Effector memory CD4-positive, alpha-beta T cell (primary cell): ENCODE measurements at regions not wholly inside any gene's neighbourhood (a gene's known extent, or its start where the extent isn't known, plus 50 kb on each side); places are given as distances from the start of the nearest gene placed in this dataset.

Experiments used
- DNase-seq, 3 donors: peaks; one replicate each; pipeline ENCODE4 v3.0.0-alpha.2; 2020
- H3K27ac ChIP-seq: 2 replicates; pipeline ENCODE4 v1.7.0; 2013; ENCODE audit warnings: mild to moderate bottlenecking, low read length, moderate library complexity; ENCODE audit not compliant: insufficient read depth, poor library complexity, severe bottlenecking
- H3K27me3 ChIP-seq: replicated peaks from 2 replicates; pipeline ENCODE4 v1.7.0; 2013; ENCODE audit warnings: mild to moderate bottlenecking, low read length; ENCODE audit not compliant: insufficient read depth, control insufficient read depth, poor library complexity, severe bottlenecking
- H3K36me3 ChIP-seq: 2 replicates; pipeline ENCODE4 v1.7.0; 2013; ENCODE audit warnings: mild to moderate bottlenecking, low read length, moderate library complexity; ENCODE audit not compliant: control insufficient read depth, insufficient read depth
- H3K4me1 ChIP-seq: 2 replicates; pipeline ENCODE4 v1.7.0; 2013; ENCODE audit warnings: low read length, mild to moderate bottlenecking; ENCODE audit not compliant: control insufficient read depth, insufficient read depth, poor library complexity, severe bottlenecking
- H3K4me3 ChIP-seq: 2 replicates; pipeline ENCODE4 v1.7.0; 2013; ENCODE audit warnings: low read length, low read depth, mild to moderate bottlenecking; ENCODE audit not compliant: insufficient read depth, poor library complexity, severe bottlenecking
- H3K9me3 ChIP-seq: 2 replicates; pipeline ENCODE4 v1.7.0; 2013; ENCODE audit warnings: mild to moderate bottlenecking, low read length, moderate library complexity; ENCODE audit not compliant: control insufficient read depth

GRCh38 chr1:199866210-199866617 is 161.3 kb upstream of the NR5A2 start:
- no peak for DNase-seq
- Histone ChIP-seq H3K27me3 (no peaks in the 10 kb centered on the region), H3K27ac (no peak overlapping the region), H3K9me3 (no peaks in the 10 kb centered on the region), H3K36me3 (no peaks in the 10 kb centered on the region), H3K4me1 (no peaks in the 10 kb centered on the region), H3K4me3 (no peak overlapping the region)

DNA sequence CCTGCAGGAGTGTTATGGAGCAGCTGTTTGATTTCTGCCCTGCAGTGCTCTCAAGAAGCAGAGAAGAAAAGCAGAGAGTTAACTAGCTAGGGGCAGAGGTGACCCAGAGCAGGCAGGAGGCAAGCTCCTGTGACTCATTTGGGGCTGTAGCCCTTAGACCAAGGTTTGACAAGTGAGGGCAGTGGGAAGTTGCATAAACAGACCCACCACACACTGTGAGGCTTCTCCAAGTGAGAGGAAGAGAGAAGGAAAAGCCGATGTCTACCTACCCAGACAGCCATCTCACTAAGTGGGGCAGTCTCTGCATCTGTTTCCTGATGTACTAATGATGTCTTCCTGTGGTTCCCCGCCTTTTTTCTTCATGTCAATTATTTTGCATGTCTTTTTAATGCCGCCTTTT is 159.9 kb upstream of the NR5A2 start:
- no peaks in the 10 kb centered on the region for H3K36me3 ChIP-seq
- DNase-seq = no peak
- H3K27me3 ChIP-seq = no peaks in the 10 kb centered on the region
- H3K9me3 ChIP-seq = no peaks in the 10 kb centered on the region
- H3K27ac ChIP-seq = no peak overlapping the region
- no peaks in the 10 kb centered on the region for H3K4me1 ChIP-seq
- H3K4me3 ChIP-seq = no peak overlapping the region

- no peak for DNase-seq
- Histone ChIP-seq H3K36me3 (no peaks in the 10 kb centered on the region), H3K27me3 (no peaks in the 10 kb centered on the region), H3K4me3 (no peak overlapping the region), H3K9me3 (no peaks in the 10 kb centered on the region), H3K27ac (no peak overlapping the region), H3K4me1 (no peaks in the 10 kb centered on the region)
These were observed 158.7 kb upstream of the NR5A2 start for GRCh38 chr1:199868777-199869176.

GRCh38 chr1:199875337-199875736 is 152.2 kb upstream of the NR5A2 start:
- H3K36me3 ChIP-seq = no peaks in the 10 kb centered on the region

DNA sequence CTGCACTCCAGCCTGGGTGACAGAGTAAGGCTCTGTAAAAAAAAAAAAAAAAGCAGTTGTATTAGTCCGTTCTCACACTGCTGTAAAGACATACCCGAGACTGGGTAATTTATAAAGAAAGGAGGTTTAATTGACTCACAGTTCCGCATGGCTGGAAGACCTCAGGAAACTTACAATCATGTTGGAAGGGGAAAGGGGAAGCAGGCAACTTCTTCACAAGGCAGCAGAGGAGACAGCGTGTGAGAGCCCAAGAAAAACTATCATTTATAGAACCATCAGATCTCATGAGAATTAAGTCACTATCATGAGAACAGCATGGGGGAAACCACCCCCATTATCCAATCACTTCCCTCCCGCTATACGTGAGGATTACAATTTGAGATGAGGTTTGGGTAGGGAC is 151.7 kb upstream of the NR5A2 start:
- no peaks in the 10 kb centered on the region for H3K36me3 ChIP-seq
- no peaks in the 10 kb centered on the region for H3K4me1 ChIP-seq
- H3K27me3 ChIP-seq = no peaks in the 10 kb centered on the region
- H3K27ac ChIP-seq = no peak overlapping the region
- no peaks in the 10 kb centered on the region for H3K9me3 ChIP-seq
- H3K4me3 ChIP-seq = no peak overlapping the region
- no peak for DNase-seq

More at GRCh38 chr1:199875337-199875736, 152.2 kb upstream of the NR5A2 start:
- H3K27me3 ChIP-seq = no peaks in the 10 kb centered on the region
- no peak overlapping the region for H3K4me3 ChIP-seq
- H3K9me3 ChIP-seq = no peaks in the 10 kb centered on the region
- no peaks in the 10 kb centered on the region for H3K4me1 ChIP-seq
- no peak for DNase-seq
- no peak overlapping the region for H3K27ac ChIP-seq

DNA sequence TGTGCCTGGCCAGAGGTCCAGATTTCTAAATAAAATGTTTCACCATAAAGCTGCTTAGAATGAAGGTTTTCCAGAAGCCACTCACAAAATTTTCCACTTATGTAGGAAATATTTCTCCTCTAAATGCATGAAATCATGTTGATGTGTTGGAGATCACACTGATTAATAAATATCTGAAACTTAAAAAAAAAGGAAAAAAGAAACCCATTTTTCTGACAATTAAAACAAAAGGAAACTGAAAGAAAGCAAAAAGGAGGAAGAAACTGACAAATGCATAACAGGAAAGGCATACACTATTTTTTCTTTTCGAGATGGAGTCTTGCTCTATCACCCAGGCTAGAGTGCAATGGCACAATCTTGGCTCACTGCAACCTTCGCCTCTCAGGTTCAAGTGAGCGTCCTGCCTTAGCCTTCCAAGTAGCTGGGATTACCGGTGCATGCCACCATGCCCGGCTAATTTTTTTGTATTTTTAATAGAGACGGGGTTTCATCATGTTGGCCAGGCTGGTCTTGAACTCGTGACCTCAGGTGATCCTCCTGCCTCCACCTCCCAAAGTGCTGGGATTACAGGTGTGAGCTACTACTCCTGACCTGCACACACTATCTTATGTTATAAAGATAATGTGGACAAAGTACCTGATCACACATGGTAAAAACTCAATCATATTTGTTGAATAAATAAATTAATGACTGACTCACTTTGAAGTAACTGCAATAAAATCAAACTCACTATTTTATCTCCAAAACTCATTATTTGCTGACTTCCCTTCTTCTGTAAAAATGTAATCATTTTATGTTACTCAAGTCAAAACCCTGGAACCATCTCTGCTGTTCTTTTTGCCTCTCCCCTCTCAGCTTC is 149.8 kb upstream of the NR5A2 start:
- Histone ChIP-seq H3K9me3 (no peaks in the 10 kb centered on the region), H3K36me3 (no peaks in the 10 kb centered on the region), H3K27me3 (no peaks in the 10 kb centered on the region), H3K27ac (no peak overlapping the region), H3K4me3 (no peak overlapping the region), H3K4me1 (no peaks in the 10 kb centered on the region)
- DNase-seq = no peak

DNA sequence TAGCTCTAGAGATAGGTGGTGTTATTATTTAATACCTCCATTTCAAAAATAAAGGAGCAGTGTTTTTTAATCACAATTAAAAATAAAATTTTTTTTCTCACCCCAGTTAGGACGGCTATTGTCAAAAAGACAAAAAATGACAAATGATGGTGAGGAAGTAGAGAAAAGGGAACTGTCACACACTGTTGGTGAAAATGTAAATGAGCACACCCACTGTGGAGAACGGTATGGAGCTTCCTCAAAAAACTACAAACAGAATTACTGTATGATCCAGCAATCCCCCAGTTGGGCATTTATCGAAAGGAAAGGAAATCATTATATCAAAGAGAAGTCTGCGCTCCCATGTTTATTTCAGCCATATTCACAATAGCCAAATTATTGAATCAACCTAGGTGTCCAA is 148.7 kb upstream of the NR5A2 start:
- Histone ChIP-seq H3K4me3 (no peak overlapping the region), H3K9me3 (no peaks in the 10 kb centered on the region), H3K36me3 (no peaks in the 10 kb centered on the region), H3K27ac (no peak overlapping the region), H3K27me3 (no peaks in the 10 kb centered on the region), H3K4me1 (no peaks in the 10 kb centered on the region)
- no peak for DNase-seq

DNA sequence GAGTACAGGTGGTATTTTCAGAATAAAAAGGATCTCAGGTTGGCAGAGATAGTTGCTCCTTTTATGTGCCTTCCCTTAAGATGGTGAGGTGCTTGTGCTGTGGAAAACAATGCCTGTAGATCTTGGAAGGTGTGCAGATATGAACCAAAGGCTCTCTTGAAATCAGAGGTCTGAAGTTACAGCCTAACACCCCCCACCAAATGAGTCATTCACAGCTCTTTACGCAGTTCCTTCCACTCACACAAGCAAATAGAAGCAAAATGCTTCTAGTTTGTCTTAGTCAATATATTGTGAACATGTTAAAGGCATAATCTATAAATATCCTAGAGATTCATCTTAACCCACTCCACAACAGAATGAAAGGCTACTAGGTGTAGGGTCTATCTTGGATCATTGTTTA is 128.9 kb upstream of the NR5A2 start:
- no peaks in the 10 kb centered on the region for H3K27me3 ChIP-seq
- no peaks in the 10 kb centered on the region for H3K9me3 ChIP-seq
- no peak overlapping the region for H3K4me3 ChIP-seq
- H3K27ac ChIP-seq = no peak overlapping the region
- no peak for DNase-seq
- no peaks in the 10 kb centered on the region for H3K36me3 ChIP-seq
- H3K4me1 ChIP-seq = no peaks in the 10 kb centered on the region

DNA sequence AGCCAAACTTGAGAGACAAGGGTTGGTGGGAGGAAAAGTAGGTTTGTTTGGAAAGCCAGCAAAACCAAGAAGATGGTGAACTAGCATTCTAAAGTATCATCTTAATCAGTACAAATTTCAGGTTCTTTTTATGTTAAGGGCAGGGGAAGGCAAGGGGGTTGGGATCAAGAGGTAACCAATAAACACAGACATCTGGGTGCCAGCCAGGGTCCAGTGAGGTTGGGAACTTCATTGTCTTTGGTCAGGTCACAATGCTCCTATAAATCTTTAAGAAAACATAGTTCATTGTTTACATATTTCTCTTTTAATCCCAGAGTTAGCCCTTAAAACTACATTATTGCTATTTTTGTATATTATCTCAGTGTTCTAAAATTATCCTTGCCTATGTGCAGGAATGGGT is 126.2 kb upstream of the NR5A2 start:
- no peaks in the 10 kb centered on the region for H3K36me3 ChIP-seq
- H3K9me3 ChIP-seq = no peaks in the 10 kb centered on the region
- H3K4me1 ChIP-seq = no peaks in the 10 kb centered on the region
- no peaks in the 10 kb centered on the region for H3K27me3 ChIP-seq
- H3K4me3 ChIP-seq = no peak overlapping the region
- DNase-seq = no peak
- no peak overlapping the region for H3K27ac ChIP-seq

DNA sequence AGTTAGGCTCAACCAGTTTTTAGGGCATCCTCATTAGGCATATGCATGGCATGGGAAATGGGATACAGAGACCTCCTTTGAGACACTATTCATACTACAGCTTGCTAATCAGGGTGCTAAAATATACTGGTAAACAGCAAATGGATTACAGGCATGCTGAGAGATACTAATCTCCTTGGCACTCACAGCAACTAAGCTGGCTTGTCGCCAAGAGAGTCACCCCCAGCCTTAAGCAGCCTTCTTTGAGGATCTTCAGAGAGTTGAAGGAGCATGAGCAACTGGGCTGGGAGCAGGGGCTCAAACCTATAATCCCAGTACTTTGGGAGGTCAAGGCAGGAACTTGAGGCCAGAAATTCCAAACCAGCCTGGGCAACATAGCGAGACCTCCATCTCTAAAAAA is 120.1 kb upstream of the NR5A2 start:
- Histone ChIP-seq H3K4me3 (no peak overlapping the region), H3K9me3 (no peaks in the 10 kb centered on the region), H3K27me3 (no peaks in the 10 kb centered on the region), H3K36me3 (no peaks in the 10 kb centered on the region), H3K4me1 (no peaks in the 10 kb centered on the region), H3K27ac (no peak overlapping the region)
- DNase-seq = no peak
